Activated naive CD4-positive, alpha-beta T cell treated with anti-CD3 and anti-CD28 coated beads for 36 hours (primary cell): ENCODE measurements at regions not wholly inside any gene's neighbourhood (a gene's known extent, or its start where the extent isn't known, plus 50 kb on each side); places are given as distances from the start of the nearest gene placed in this dataset.
"Not testable (repeated sequence)": the region's sequence is repeated elsewhere in the genome, so short reads cannot be mapped to it uniquely, and the experiment has no call there.

Experiments
- CTCF ChIA-PET: fragments of 350-600 bp; sonication (Branson Sonifier 250); formaldehyde crosslinking; loops from one replicate; lab custom pipeline; 2021; ENCODE audit warnings: antibody characterized with exemption; lab: Charles Lee
- DNase-seq: peaks from one replicate; pipeline ENCODE4 v3.0.0-alpha.2; 2020
- H3K27ac Mint-ChIP-seq: one replicate; pipeline ENCODE4 v1.8.0; 2021; ENCODE audit warnings: mild to moderate bottlenecking, mixed read lengths
- H3K27me3 Mint-ChIP-seq: one replicate; pipeline ENCODE4 v1.8.0; 2021; ENCODE audit warnings: low read depth, mixed read lengths
- H3K36me3 Mint-ChIP-seq: one replicate; pipeline ENCODE4 v1.8.0; 2021; ENCODE audit warnings: low read depth, mixed read lengths
- H3K4me1 Mint-ChIP-seq: one replicate; pipeline ENCODE4 v1.8.0; 2021; ENCODE audit warnings: low read depth, mixed read lengths
- H3K4me3 Mint-ChIP-seq: one replicate; pipeline ENCODE4 v1.8.0; 2021; ENCODE audit warnings: mild to moderate bottlenecking, moderate library complexity, mixed read lengths
- H3K9me3 Mint-ChIP-seq: one replicate; pipeline ENCODE4 v1.8.0; 2021; ENCODE audit warnings: mixed read lengths
- intact Hi-C: fragments of 100-400 bp; cut with micrococcal nuclease; formaldehyde crosslinking; loops from one replicate; pipeline ENCODE4 v1.15.1; 2023

DNA sequence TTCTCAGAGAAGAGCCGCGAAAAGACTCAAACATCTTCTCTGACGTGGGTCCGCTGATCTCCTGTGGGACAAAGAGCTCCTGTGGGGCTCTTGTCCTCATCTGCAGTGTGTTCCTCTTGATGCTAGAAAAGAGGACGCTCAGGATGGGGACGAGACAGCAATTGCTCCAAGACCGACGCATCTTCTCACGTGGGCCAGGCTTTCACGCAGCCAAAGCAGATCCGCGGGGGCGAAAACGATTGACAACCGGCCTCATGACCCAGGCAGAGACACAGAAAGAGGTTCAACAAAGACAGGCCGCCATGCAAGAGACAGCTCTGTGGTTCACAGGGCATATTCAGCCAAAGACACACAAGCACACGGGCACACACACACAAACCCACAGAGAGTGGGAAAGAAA, 971.8 kb upstream of the DEFB115 start:
- peaks cover 20% of the 10 kb centered on the region for H3K4me1 Mint-ChIP-seq
- DNase-seq = no peak
- H3K27me3 Mint-ChIP-seq = no peaks in the 10 kb centered on the region
- peaks cover 3% of the 10 kb centered on the region for H3K9me3 Mint-ChIP-seq
- H3K36me3 Mint-ChIP-seq = peaks cover 2% of the 10 kb centered on the region
- intact Hi-C loops = loop anchor here (10.0 kb wide), 1 partner anchor 121 kb away; no protein-coding TSS in a partner anchor
- no peak overlapping the region for H3K4me3 Mint-ChIP-seq
- CTCF ChIA-PET = no interaction called here
- no peak overlapping the region for H3K27ac Mint-ChIP-seq

DNA sequence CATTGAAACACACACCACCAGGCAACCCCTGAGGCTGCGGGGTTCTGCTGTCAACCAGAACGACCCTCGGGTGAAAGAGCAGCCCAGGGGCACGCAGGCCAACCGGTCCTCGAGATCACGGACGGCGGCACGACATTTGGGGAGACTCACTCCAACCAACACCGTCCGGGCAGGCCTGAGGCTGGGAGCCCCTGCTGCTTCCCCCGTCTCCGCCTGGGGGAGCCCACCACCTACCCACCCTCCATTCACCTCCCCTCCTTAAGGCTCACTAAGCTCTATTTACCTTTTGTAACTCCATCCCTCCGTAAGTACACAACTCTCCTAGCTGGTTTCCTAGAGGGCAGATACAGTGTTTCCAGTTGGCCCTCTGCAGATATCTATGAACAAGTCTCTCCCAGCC, 971.3 kb upstream of the DEFB115 start:
- Mint-ChIP-seq H3K4me1 (peaks cover 22% of the 10 kb centered on the region), H3K27me3 (no peaks in the 10 kb centered on the region), H3K36me3 (peaks cover 3% of the 10 kb centered on the region), H3K27ac (no peak overlapping the region), H3K4me3 (no peak overlapping the region), H3K9me3 (no peaks in the 10 kb centered on the region)
- CTCF ChIA-PET = no interaction called here
- intact Hi-C loops = loop anchor here (10.0 kb wide), 1 partner anchor 121 kb away; no protein-coding TSS in a partner anchor
- no peak for DNase-seq

DNA sequence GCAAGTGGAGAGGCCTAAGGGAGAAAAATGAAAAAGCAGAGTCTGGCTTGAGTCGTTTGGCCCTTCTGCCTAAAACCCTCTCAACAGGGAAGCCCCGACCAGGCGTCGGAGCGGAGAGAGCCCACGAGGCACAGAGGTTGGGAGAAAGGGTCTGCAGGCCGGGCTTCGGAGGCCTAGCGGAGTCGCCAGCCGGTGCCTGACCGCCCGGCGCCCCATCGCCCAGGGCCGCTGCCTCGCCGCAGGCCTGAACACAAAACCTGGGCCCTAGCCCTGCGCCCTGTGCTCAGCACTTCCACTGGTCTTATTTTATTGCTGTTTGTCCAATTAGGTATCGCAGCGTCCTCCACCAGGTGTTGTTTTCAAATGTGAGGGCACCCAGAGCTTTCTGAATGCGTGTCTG, 970.0 kb upstream of the DEFB115 start:
- H3K4me3 Mint-ChIP-seq, DNase-seq, H3K27me3 Mint-ChIP-seq, H3K27ac Mint-ChIP-seq, CTCF ChIA-PET, H3K9me3 Mint-ChIP-seq, H3K36me3 Mint-ChIP-seq: not testable (repeated sequence)
- intact Hi-C loops = loop anchor here (10.0 kb wide), 1 partner anchor 123 kb away; no protein-coding TSS in a partner anchor
- peaks cover 19% of the 10 kb centered on the region for H3K4me1 Mint-ChIP-seq

DNA sequence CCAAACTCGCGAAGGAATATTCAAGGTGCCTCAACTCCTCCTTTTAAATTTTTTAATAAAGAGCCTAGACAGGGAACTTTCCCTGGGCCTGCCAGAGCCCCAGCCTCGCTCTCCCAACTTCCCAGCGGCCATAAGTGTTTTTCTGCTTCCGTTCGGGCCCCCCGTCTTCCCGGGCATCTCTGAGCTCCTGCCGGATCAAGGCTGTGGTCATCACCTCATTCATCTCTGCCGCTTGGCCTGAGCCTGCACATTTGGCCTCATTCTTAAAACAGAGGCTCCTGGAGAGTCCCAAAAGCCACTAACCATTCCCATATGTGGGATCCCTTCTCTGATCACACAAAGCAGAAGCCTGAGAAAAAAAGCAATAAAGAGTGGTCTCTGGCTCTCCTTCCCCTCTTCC, 969.1 kb upstream of the DEFB115 start:
- no peak for DNase-seq
- intact Hi-C loops = loop anchor here (2.0 to 10.0 kb wide), 2 partner anchors 88 to 124 kb away; no protein-coding TSS in a partner anchor
- Mint-ChIP-seq H3K9me3 (no peaks in the 10 kb centered on the region), H3K36me3 (peaks cover 1% of the 10 kb centered on the region), H3K27ac (no peak overlapping the region), H3K27me3 (no peaks in the 10 kb centered on the region), H3K4me1 (peaks cover 14% of the 10 kb centered on the region), H3K4me3 (no peak overlapping the region)
- CTCF ChIA-PET = no interaction called here

DNA sequence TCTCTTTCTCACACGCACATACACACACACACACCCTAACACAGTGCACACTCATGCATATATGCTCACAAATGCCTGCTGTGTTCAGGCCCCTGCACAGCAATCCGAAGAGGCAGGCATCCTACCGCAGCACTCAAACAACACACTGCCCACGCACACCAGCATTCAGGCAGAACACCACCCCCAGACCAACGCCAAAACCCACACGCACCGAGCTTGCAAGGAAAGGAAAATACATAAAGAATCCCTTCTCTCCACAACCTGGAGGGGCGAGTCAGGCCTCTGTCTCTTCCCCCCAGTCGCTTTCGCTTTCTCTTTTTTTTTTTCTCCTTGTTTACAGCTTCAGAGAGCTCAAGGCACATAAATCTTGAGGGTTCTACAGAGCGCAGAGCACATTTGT, 968.4 kb upstream of the DEFB115 start:
- peak overlapping the region; percentile 61 for H3K4me3 Mint-ChIP-seq
- H3K9me3 Mint-ChIP-seq, H3K27me3 Mint-ChIP-seq, H3K36me3 Mint-ChIP-seq, CTCF ChIA-PET: not testable (repeated sequence)
- peak overlapping the region; percentile 12 for H3K27ac Mint-ChIP-seq
- peaks cover 14% of the 10 kb centered on the region for H3K4me1 Mint-ChIP-seq
- peak; percentile 19 for DNase-seq
- intact Hi-C loops = loop anchor here (2.0 to 10.0 kb wide), 2 partner anchors 88 to 124 kb away; no protein-coding TSS in a partner anchor

DNA sequence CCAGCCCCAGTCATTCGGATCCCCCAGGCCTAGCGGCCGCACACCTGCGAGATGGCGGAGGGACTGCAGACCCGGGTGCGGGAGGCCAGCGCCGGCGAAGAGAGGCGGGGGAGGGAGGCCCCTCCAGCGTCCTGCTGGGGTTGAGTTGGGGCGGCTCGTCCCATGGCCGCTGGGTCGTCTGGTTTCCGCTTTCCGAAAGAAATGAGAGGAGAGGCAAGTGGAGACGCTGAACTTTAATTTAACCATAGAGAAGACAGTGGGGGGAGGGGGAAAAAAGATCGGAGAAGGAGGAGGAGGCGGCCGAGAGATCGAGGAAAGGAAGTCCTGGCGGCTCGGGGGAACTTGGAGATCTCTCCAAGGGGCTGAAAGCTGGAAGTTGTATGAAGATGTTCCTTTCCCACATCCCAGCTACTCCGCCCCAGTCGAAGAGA, 967.7 kb upstream of the DEFB115 start:
- peak; percentile 11 for DNase-seq
- intact Hi-C loops = loop anchor here (2.0 to 10.0 kb wide), 2 partner anchors 87 to 125 kb away; no protein-coding TSS in a partner anchor
- Mint-ChIP-seq H3K4me1 (peaks cover 12% of the 10 kb centered on the region), H3K4me3 (peak overlapping the region; percentile 61), H3K27ac (peak overlapping the region; percentile 41)
- CTCF ChIA-PET, H3K36me3 Mint-ChIP-seq, H3K27me3 Mint-ChIP-seq, H3K9me3 Mint-ChIP-seq: not testable (repeated sequence)

DNA sequence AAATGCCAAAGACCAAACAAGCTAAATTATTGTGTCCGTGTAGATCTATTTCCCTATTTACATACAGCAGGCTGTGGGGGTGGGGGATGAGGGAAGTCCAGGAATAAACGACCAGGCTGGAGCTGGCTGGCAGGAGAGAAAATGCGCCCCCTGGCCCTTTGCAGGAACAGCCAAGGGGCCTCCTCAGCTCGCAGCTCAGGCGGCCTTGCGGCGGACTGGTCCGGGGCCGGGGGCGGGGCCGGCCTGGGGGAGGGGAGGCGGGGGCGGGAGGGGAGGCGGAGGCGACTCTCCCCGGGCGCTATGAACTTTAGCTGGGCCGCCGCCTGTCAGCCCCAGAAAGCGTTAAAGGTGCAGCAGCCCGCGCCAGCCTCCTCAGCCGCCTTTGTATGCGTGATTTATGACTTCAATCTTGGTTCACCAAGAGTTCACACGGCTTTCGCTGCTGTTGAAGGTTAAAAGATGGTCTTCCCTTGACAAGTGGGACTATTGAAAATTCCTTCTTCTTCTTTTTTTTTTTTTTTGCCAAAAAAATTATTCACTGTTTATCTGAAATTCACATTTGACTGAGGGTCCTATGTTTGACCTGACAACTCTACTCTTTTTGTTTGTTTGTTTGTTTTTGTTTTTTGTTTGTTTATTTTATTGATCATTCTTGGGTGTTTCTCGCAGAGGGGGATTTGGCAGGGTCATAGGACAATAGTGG, 967.0 kb upstream of the DEFB115 start:
- H3K9me3 Mint-ChIP-seq, CTCF ChIA-PET, H3K27ac Mint-ChIP-seq, H3K36me3 Mint-ChIP-seq, intact Hi-C loops, H3K27me3 Mint-ChIP-seq: not testable (repeated sequence)
- Mint-ChIP-seq H3K4me3 (peak overlapping the region; percentile 61), H3K4me1 (peaks cover 12% of the 10 kb centered on the region)
- DNase-seq = peak; percentile 17

DNA sequence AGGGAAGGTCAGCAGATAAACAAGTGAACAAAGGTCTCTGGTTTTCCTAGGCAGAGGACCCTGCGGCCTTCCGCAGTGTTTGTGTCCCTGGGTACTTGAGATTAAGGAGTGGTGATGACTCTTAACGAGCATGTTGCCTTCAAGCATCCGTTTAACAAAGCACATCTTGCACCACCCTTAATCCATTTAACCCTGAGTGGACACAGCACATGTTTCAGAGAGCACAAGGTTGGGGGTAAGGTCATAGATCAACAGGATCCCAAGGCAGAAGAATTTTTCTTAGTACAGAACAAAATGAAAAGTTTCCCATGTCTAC, 966.4 kb upstream of the DEFB115 start:
- H3K4me3 Mint-ChIP-seq = peak overlapping the region; percentile 44
- H3K27ac Mint-ChIP-seq, intact Hi-C loops, H3K27me3 Mint-ChIP-seq, H3K36me3 Mint-ChIP-seq, H3K9me3 Mint-ChIP-seq, CTCF ChIA-PET, DNase-seq: not testable (repeated sequence)
- H3K4me1 Mint-ChIP-seq = peaks cover 12% of the 10 kb centered on the region

DNA sequence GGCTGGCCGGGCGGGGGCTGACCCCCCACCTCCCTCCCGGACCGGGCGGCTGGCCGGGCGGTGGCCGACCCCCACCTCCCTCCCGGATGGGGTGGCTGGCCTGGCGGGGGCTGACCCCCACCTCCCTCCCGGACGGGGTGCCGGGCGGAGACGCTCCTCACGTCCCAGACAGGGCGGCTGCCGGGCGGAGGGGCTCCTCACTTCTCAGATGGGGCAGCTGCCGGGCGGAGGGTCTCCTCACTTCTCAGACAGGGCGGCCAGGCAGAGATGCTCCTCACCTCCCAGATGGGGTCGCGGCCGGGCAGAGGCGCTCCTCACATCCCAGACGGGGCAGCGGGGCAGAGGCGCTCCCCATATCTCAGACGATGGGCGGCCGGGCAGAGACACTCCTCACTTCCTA, 965.8 kb upstream of the DEFB115 start:
- H3K4me3 Mint-ChIP-seq, H3K27ac Mint-ChIP-seq, H3K9me3 Mint-ChIP-seq, H3K27me3 Mint-ChIP-seq, DNase-seq, CTCF ChIA-PET, intact Hi-C loops, H3K36me3 Mint-ChIP-seq: not testable (repeated sequence)
- H3K4me1 Mint-ChIP-seq = peaks cover 12% of the 10 kb centered on the region

DNA sequence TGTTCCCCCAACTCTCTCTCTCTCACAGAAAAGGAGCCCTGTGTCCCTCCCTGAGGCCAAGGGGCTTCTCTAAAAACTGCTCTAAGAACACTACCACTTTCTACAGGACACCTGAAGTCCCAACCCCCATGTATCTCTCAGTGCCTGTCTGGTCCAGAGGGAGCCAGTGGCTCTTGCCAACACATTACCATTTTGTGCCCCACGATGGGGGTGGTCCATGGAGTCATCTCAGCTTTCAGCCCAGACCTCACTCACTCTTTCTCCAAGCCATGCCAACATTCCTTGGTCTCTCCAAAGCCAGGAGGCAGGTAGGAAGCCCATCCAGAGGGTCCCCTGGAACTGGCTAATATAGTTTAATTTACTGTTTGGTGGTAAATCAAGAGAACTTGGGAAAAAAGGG, 962.1 kb upstream of the DEFB115 start:
- H3K4me3 Mint-ChIP-seq, DNase-seq, CTCF ChIA-PET, H3K4me1 Mint-ChIP-seq, H3K9me3 Mint-ChIP-seq, intact Hi-C loops, H3K27ac Mint-ChIP-seq, H3K36me3 Mint-ChIP-seq: not testable (repeated sequence)
- H3K27me3 Mint-ChIP-seq = peaks cover 13% of the 10 kb centered on the region

DNA sequence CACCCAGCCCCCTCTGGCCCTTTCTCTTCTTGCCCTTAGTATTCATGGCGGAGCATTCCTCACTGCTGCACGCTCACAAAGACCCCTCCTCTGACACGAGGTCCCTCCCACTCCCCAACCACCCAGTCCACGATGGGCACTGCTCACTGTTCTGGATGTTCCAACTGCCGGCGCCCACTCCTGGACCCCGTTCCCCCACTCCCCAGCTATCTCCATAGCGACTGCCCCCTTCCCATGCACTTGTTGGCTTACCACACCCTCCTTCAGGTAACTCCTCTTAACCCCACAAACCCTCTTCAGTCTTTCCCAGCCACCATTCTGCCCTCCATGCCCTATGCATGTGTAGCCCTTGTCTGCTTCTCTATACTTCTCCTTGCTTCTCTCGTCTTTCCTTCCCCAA, 961.5 kb upstream of the DEFB115 start:
- intact Hi-C loops, CTCF ChIA-PET, H3K27ac Mint-ChIP-seq, H3K4me3 Mint-ChIP-seq, H3K9me3 Mint-ChIP-seq, DNase-seq, H3K36me3 Mint-ChIP-seq, H3K4me1 Mint-ChIP-seq: not testable (repeated sequence)
- peaks cover 13% of the 10 kb centered on the region for H3K27me3 Mint-ChIP-seq

DNA sequence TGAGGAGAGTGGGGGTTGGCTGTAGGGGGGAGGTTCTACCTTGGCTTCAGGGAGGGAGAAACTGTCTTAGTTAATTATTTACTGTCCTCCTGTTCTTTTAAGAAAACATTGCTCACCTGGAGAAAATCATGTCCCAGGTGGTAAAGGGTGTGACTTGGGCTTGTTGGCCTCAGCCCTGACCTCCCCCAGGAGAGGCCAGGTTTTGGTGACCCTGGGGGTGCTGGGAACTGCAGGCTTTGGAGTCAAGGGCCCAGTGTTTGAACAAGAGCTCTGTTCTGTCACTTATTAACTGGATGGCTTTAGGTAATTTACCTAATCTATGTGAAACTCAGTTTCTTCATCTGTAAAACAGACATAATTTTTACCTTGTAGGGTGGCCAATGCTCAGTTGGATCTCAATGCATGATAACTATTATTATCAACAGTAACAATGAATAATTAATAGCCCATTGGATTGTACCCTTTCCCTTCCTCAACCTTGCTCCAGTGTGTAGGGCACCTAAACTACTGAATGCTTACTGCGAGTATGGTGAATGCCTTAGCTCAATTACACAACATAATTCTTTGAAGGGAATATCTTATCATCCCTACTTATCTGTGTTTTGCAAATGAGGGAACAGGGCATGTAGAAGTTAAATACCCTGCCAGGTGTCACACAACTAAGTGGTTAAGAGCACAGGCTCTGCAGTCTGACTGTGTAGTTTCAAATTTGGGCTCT, 959.4 kb upstream of the DEFB115 start:
- DNase-seq, H3K27ac Mint-ChIP-seq, H3K4me3 Mint-ChIP-seq, CTCF ChIA-PET, intact Hi-C loops, H3K36me3 Mint-ChIP-seq, H3K9me3 Mint-ChIP-seq, H3K4me1 Mint-ChIP-seq: not testable (repeated sequence)
- H3K27me3 Mint-ChIP-seq = peaks cover 13% of the 10 kb centered on the region

DNA sequence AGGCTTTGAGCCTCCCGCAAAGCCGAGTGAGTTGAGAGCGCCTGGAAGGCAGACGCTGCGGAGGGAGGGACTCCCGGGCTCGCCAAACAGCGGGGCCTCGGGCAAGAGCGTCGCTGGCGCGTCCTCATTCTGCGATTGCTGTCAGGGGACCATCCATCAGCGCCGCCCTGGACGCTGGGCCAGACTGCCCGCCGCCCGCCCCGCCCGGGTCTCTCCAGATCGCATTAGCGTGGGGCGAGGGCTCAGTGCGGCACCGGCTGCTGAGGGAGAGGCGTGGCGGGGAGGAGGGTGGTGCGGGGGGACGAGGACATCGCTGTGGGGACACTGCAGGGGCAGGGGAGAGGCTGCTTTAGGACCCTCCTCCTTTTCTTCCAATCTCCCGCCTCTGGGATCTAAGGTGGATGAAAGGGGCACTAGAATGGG, 957.2 kb upstream of the DEFB115 start:
- peaks cover 13% of the 10 kb centered on the region for H3K27me3 Mint-ChIP-seq

More for the DNA sequence above, 957.2 kb upstream of the DEFB115 start:
- peak overlapping the region; percentile 32 for H3K4me3 Mint-ChIP-seq
- H3K9me3 Mint-ChIP-seq, intact Hi-C loops, DNase-seq, H3K27ac Mint-ChIP-seq, H3K4me1 Mint-ChIP-seq, H3K36me3 Mint-ChIP-seq, CTCF ChIA-PET: not testable (repeated sequence)
